BJ (cell line): ENCODE measurements at regions not wholly inside any gene's neighbourhood (a gene's known extent, or its start where the extent isn't known, plus 50 kb on each side); places are given as distances from the start of the nearest gene placed in this dataset.

Experiments
- CTCF ChIA-PET: fragments of 350-600 bp; formaldehyde crosslinking; extraction: SDS; loops from one replicate; lab custom pipeline; 2021; ENCODE audit warnings: antibody characterized with exemption, inconsistent platforms; lab: Yijun Ruan, JAX
- POLR2A ChIA-PET: fragments of 300-600 bp; sonication (Branson Sonifier 250); formaldehyde crosslinking; extraction: SDS; loops from one replicate; lab custom pipeline; 2021; ENCODE audit warnings: antibody characterized with exemption; lab: Charles Lee
- DNase-seq: peaks from one replicate; pipeline ENCODE4 v3.0.0-alpha.2; 2011; ENCODE audit warnings: low read depth
- H3K27me3 ChIP-seq: 2 replicates; pipeline ENCODE4 v1.6.0; 2011; ENCODE audit warnings: low read length; ENCODE audit not compliant: control insufficient read depth, insufficient read depth
- H3K36me3 ChIP-seq: 2 replicates; pipeline ENCODE4 v1.5.1; 2011; ENCODE audit warnings: low read length; ENCODE audit not compliant: control insufficient read depth, insufficient read depth
- H3K4me3 ChIP-seq: 2 replicates; pipeline ENCODE4 v1.5.1; 2011; ENCODE audit warnings: low read depth, mild to moderate bottlenecking, control low read depth, low read length
- TF ChIP-seq, protein P1 (sequence below): IDR thresholded peaks from 2 replicates; pipeline ENCODE4 v1.5.1; 2011; ENCODE audit warnings: low read depth, mild to moderate bottlenecking, control low read depth, inconsistent platforms, low read length, moderate library complexity; ENCODE audit not compliant: insufficient read depth

DNA sequence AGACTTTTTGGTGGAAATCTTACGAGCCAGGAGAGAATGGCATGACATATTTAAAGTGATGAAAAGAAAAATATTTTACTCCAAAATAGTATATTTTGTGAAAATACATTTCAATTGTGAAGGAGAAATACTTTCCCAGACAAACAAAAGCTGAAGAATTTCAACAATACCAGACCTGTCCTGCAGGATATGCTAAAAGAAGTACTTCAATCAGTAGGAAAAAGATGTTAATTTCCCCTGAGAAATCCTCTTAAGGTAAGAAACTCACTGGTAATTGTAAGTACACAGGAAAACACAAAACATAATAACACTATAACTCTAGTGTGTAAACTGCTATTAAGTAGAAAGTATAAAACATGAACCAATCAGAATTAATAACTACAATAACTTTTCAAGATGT, 341.8 kb upstream of the GJE1 start:
- ChIA-PET POLR2A (no interaction called here), CTCF (no interaction called here)
- TF ChIP-seq, protein P1, sequence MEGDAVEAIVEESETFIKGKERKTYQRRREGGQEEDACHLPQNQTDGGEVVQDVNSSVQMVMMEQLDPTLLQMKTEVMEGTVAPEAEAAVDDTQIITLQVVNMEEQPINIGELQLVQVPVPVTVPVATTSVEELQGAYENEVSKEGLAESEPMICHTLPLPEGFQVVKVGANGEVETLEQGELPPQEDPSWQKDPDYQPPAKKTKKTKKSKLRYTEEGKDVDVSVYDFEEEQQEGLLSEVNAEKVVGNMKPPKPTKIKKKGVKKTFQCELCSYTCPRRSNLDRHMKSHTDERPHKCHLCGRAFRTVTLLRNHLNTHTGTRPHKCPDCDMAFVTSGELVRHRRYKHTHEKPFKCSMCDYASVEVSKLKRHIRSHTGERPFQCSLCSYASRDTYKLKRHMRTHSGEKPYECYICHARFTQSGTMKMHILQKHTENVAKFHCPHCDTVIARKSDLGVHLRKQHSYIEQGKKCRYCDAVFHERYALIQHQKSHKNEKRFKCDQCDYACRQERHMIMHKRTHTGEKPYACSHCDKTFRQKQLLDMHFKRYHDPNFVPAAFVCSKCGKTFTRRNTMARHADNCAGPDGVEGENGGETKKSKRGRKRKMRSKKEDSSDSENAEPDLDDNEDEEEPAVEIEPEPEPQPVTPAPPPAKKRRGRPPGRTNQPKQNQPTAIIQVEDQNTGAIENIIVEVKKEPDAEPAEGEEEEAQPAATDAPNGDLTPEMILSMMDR = no peak

DNA sequence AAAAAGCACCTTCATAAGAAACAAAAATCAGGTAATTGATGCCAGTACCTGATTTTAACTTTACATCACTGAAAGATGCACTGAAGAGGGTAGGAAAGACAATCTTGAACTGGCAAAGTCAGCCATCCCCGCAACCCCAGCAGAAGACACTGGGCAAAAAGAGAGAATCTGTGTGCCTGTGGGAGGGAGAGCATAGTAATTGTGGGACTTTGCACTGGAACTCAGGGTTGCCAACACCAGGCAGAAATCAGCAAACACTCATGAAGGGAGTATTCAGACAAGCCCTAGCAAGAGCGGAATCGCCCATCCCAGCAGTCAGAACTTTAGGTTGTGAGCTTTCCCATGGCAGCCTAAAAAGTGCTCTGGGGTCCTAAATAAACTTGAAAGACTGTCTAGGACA, 344.6 kb upstream of the GJE1 start:
- ChIA-PET POLR2A (interaction anchor here (0.5 kb wide), 1 partner anchor 72 kb away, joined by 8 read pairs; no protein-coding TSS in a partner anchor), CTCF (no interaction called here)

More for the DNA sequence above, 341.8 kb upstream of the GJE1 start:
- Histone ChIP-seq H3K27me3 (no peaks in the 10 kb centered on the region), H3K4me3 (no peak overlapping the region), H3K36me3 (no peaks in the 10 kb centered on the region)
- DNase-seq = no peak

DNA sequence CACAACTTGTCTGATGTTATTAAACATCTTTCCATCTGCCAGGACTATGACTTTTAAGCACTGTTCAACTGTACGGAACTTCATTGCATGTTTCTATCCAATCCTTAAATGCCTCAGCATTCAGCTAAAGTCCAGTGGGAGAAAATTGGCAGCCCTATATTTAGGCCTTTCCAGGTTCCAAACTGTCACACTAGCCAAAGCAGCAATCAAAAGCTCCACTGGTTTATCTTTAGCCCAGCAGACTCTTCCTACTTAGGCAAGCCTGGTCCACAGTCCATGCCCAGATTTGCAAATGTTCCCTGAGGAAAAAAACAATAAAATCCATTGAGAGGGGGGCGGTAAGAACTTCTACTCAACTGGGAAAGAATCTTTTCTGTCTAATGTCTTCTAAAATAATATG, 349.1 kb upstream of the GJE1 start:
- TF ChIP-seq, protein P1 = no peak
- no peak for DNase-seq
- ChIA-PET CTCF (interaction anchor here (1.0 to 1.7 kb wide), 2 partner anchors 11 to 15 kb away, joined by 3 to 4 read pairs; no protein-coding TSS in a partner anchor), POLR2A (no interaction called here)
- Histone ChIP-seq H3K36me3 (no peaks in the 10 kb centered on the region), H3K4me3 (no peak overlapping the region), H3K27me3 (no peaks in the 10 kb centered on the region)

More for the DNA sequence above, 344.6 kb upstream of the GJE1 start:
- TF ChIP-seq, protein P1 = no peak
- DNase-seq = no peak
- Histone ChIP-seq H3K27me3 (no peaks in the 10 kb centered on the region), H3K4me3 (no peak overlapping the region), H3K36me3 (no peaks in the 10 kb centered on the region)

DNA sequence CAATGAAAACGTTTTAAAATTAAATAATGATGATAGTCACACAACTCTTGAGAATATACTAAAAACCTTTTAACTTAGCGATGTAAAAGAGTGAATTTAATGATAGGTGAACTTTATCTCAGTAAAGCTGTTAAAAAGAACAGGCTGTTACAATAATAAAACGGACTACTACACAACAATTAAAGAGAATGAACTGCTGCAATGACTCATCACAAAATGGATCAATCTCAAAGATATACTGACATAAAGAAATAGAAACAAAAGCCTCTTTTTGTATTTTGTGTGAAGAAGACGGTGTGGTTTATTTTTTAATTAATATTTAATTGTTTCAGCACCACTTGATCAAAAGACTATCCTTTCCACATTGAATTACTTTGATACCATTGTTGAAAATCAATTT, 352.4 kb upstream of the GJE1 start:
- TF ChIP-seq, protein P1 = no peak
- Histone ChIP-seq H3K27me3 (no peaks in the 10 kb centered on the region), H3K4me3 (no peak overlapping the region), H3K36me3 (no peaks in the 10 kb centered on the region)
- CTCF ChIA-PET = no interaction called here
- POLR2A ChIA-PET = no interaction called here
- DNase-seq = no peak

DNA sequence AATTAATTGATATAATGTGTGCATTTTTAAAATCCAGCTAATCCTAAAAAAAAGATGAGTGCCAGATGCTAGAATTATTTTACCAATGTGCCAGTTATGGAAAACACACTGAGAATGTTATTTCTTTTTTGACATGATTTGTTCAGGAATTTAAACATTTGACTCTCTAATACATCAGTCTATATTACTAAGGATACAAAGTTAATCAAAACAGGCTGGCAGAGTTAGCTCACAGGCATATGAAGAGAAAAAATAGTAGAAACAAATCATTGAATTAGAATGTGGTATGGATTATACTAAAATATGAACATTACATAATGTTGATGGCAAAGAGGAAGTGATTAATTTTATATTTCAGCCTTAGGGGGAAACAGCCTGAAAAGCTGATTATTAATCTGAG, 368.3 kb upstream of the GJE1 start:
- ChIA-PET POLR2A (no interaction called here), CTCF (no interaction called here)
- no peak for DNase-seq
- Histone ChIP-seq H3K27me3 (no peaks in the 10 kb centered on the region), H3K36me3 (no peaks in the 10 kb centered on the region), H3K4me3 (no peak overlapping the region)
- TF ChIP-seq, protein P1 = no peak
